HEK293 (cell line): ENCODE measurements at regions not wholly inside any gene's neighbourhood (a gene's known extent, or its start where the extent isn't known, plus 50 kb on each side); places are given as distances from the start of the nearest gene placed in this dataset.

ENCODE experiments used
- CTCF ChIA-PET: fragments of 350-600 bp; formaldehyde crosslinking; extraction: SDS; loops from one replicate; lab custom pipeline; 2021; ENCODE audit warnings: antibody characterized with exemption; lab: Yijun Ruan, JAX
- POLR2A ChIA-PET: fragments of 300-600 bp; formaldehyde crosslinking; extraction: SDS; loops from one replicate; lab custom pipeline; 2020; ENCODE audit warnings: antibody characterized with exemption, inconsistent platforms; lab: Yijun Ruan, JAX
- H3K27ac ChIP-seq: fragments of 200-500 bp; sonication (Bioruptor generic); 2 replicates; pipeline ENCODE4 v1.5.1; 2014; ENCODE audit warnings: low read depth, low read length, control low read depth, inconsistent platforms; ENCODE audit errors: extremely low read depth
- H3K36me3 ChIP-seq, 2 experiments: fragments of 200-500 bp in 1 of 2; sonication (Bioruptor generic) in 1 of 2; 1 replicate in 1 of 2; 2 replicates in 1 of 2; pipeline ENCODE4 v1.5.1; 2014 to 2017; ENCODE audit warnings: inconsistent platforms in 2 of 2, low read length in 2 of 2; ENCODE audit not compliant: control insufficient read depth in 2 of 2, insufficient read depth in 1 of 2
- H3K4me1 ChIP-seq: fragments of 200-500 bp; sonication (Bioruptor generic); 2 replicates; pipeline ENCODE4 v1.5.1; 2014; ENCODE audit warnings: mild to moderate bottlenecking, low read length, inconsistent platforms; ENCODE audit not compliant: control insufficient read depth, insufficient read depth
- H3K4me3 ChIP-seq: 2 replicates; pipeline ENCODE4 v1.5.1; 2011; ENCODE audit warnings: low read depth, mild to moderate bottlenecking, control low read depth, low read length, moderate library complexity
- H3K9me3 ChIP-seq: fragments of 200-500 bp; sonication (Bioruptor generic); 2 replicates; pipeline ENCODE4 v1.5.1; 2014; ENCODE audit warnings: low read depth, low read length, inconsistent platforms; ENCODE audit not compliant: control insufficient read depth, insufficient read depth
- ELK4 ChIP-seq: IDR thresholded peaks from 2 replicates; pipeline ENCODE4 v1.6.1; 2011; ENCODE audit warnings: mild to moderate bottlenecking, low read depth, low read length, borderline replicate concordance
- KLF7 ChIP-seq: fragments of 450-650 bp; formaldehyde crosslinking; IDR thresholded peaks from 2 replicates; pipeline ENCODE4 v1.5.1; 2016; ENCODE audit warnings: missing biosample characterization, missing genetic modification characterization, borderline replicate concordance
- MYNN ChIP-seq: fragments of 450-650 bp; formaldehyde crosslinking; IDR thresholded peaks from 2 replicates; pipeline ENCODE4 v1.5.1; 2016; ENCODE audit warnings: missing biosample characterization, missing genetic modification characterization, borderline replicate concordance
- SP3 ChIP-seq: fragments of 450-650 bp; formaldehyde crosslinking; IDR thresholded peaks from 2 replicates; pipeline ENCODE4 v1.5.1; 2016; ENCODE audit warnings: missing biosample characterization, missing genetic modification characterization
- SP7 ChIP-seq: fragments of 450-650 bp; formaldehyde crosslinking; IDR thresholded peaks from 2 replicates; pipeline ENCODE4 v1.5.1; 2016; ENCODE audit warnings: missing biosample characterization, missing genetic modification characterization
- ZBTB17 ChIP-seq: fragments of 450-650 bp; formaldehyde crosslinking; IDR thresholded peaks from 2 replicates; pipeline ENCODE4 v1.5.1; 2016; ENCODE audit warnings: missing biosample characterization, missing genetic modification characterization
- ZBTB7A ChIP-seq: fragments of 450-650 bp; formaldehyde crosslinking; IDR thresholded peaks from 2 replicates; pipeline ENCODE4 v1.5.1; 2016; ENCODE audit warnings: low read depth, missing biosample characterization, missing genetic modification characterization
- ZNF148 ChIP-seq: fragments of 450-650 bp; formaldehyde crosslinking; IDR thresholded peaks from 2 replicates; pipeline ENCODE4 v1.5.0; 2017; ENCODE audit warnings: missing biosample characterization, missing genetic modification characterization, borderline replicate concordance
- ZNF184 ChIP-seq: fragments of 450-650 bp; IDR thresholded peaks from 2 replicates; pipeline ENCODE4 v1.5.1; 2018; ENCODE audit warnings: missing biosample characterization, mild to moderate bottlenecking, missing genetic modification characterization
- ZNF202 ChIP-seq: fragments of 450-650 bp; formaldehyde crosslinking; IDR thresholded peaks from 2 replicates; pipeline ENCODE4 v1.5.1; 2016; ENCODE audit warnings: missing biosample characterization, missing genetic modification characterization, borderline replicate concordance
- ZNF214 ChIP-seq: fragments of 450-650 bp; formaldehyde crosslinking; IDR thresholded peaks from 2 replicates; pipeline ENCODE4 v1.5.1; 2017; ENCODE audit warnings: missing biosample characterization, mild to moderate bottlenecking, missing genetic modification characterization, borderline replicate concordance
- ZNF335 ChIP-seq: fragments of 450-650 bp; formaldehyde crosslinking; conservative IDR thresholded peaks from 2 replicates; pipeline ENCODE4 v1.5.1; 2016; ENCODE audit warnings: missing biosample characterization, missing genetic modification characterization
- ZNF513 ChIP-seq: fragments of 450-650 bp; IDR thresholded peaks from 2 replicates; pipeline ENCODE4 v1.5.1; 2018; ENCODE audit warnings: missing biosample characterization, missing genetic modification characterization
- ZNF518A ChIP-seq: fragments of 450-650 bp; formaldehyde crosslinking; conservative IDR thresholded peaks from 2 replicates; pipeline ENCODE4 v1.5.1; 2016; ENCODE audit warnings: low read depth, missing biosample characterization, missing genetic modification characterization
- ZNF560 ChIP-seq: fragments of 450-650 bp; formaldehyde crosslinking; IDR thresholded peaks from 2 replicates; pipeline ENCODE4 v1.5.1; 2017; ENCODE audit warnings: missing biosample characterization, missing genetic modification characterization, borderline replicate concordance
- ZNF610 ChIP-seq: fragments of 450-650 bp; formaldehyde crosslinking; IDR thresholded peaks from 2 replicates; pipeline ENCODE4 v1.5.1; 2016; ENCODE audit warnings: missing biosample characterization, missing genetic modification characterization, borderline replicate concordance
- ZNF747 ChIP-seq: fragments of 450-650 bp; formaldehyde crosslinking; IDR thresholded peaks from 2 replicates; pipeline ENCODE4 v1.5.1; 2016; ENCODE audit warnings: missing biosample characterization, missing genetic modification characterization
- ZNF777 ChIP-seq: fragments of 450-650 bp; formaldehyde crosslinking; IDR thresholded peaks from 2 replicates; pipeline ENCODE4 v1.5.1; 2017; ENCODE audit warnings: missing biosample characterization, missing genetic modification characterization, borderline replicate concordance
- ZSCAN4 ChIP-seq: fragments of 450-650 bp; formaldehyde crosslinking; IDR thresholded peaks from 2 replicates; pipeline ENCODE4 v1.5.1; 2017; ENCODE audit warnings: missing biosample characterization, missing genetic modification characterization
- ZXDB ChIP-seq: fragments of 450-650 bp; formaldehyde crosslinking; IDR thresholded peaks from 2 replicates; pipeline ENCODE4 v1.5.1; 2016; ENCODE audit warnings: missing biosample characterization, missing genetic modification characterization

GRCh38 chr4:32962100-32962499 is 2241.9 kb downstream of the PCDH7 start (continued):
- TF ChIP-seq ZSCAN4 (tag by site-specific recombination) (no peak), ZNF513 (no peak), ZNF560 (no peak)

GRCh38 chr4:32985256-32985655 is 2265.1 kb downstream of the PCDH7 start:
- no peaks in the 10 kb centered on the region for H3K4me1 ChIP-seq
- ChIA-PET CTCF (no interaction called here), POLR2A (no interaction called here)
- H3K9me3 ChIP-seq = no peaks in the 10 kb centered on the region
- TF ChIP-seq ZNF202 (tag by site-specific recombination) (no peak), ZNF610 (no peak), ZBTB7A (tag by site-specific recombination) (no peak), ZNF184 (no peak), ZNF747 (no peak), ZNF518A (tag by site-specific recombination) (no peak), MYNN (tag by site-specific recombination) (no peak), ZNF777 (no peak)
- H3K27ac ChIP-seq = no peak overlapping the region
- no peak overlapping the region for H3K4me3 ChIP-seq
- no peaks in the 10 kb centered on the region for H3K36me3 ChIP-seq

- no peaks in the 10 kb centered on the region for H3K4me1 ChIP-seq
- ChIA-PET CTCF (no interaction called here), POLR2A (no interaction called here)
- H3K36me3 ChIP-seq = no peaks in the 10 kb centered on the region
- H3K27ac ChIP-seq = no peak overlapping the region
- no peak for TF ChIP-seq ZBTB17 (tag by site-specific recombination)
- H3K9me3 ChIP-seq = no peaks in the 10 kb centered on the region
- no peak overlapping the region for H3K4me3 ChIP-seq
Measured at GRCh38 chr4:32986236-32986635, 2266.1 kb downstream of the PCDH7 start.

- Histone ChIP-seq H3K4me3 (no peak overlapping the region), H3K9me3 (no peaks in the 10 kb centered on the region), H3K36me3 (no peaks in the 10 kb centered on the region), H3K4me1 (no peaks in the 10 kb centered on the region), H3K27ac (no peak overlapping the region)
- ChIA-PET POLR2A (no interaction called here), CTCF (no interaction called here)
- TF ChIP-seq SP3 (tag by site-specific recombination) (no peak), SP7 (no peak), ZXDB (no peak), ZNF335 (tag by site-specific recombination) (no peak), ZNF214 (no peak), ZNF148 (no peak), KLF7 (tag by site-specific recombination) (no peak), ELK4 (no peak)
Measured at GRCh38 chr4:32987111-32987510, 2266.9 kb downstream of the PCDH7 start.
